ENCODE measurements at regions not wholly inside any gene's neighbourhood (a gene's known extent, or its start where the extent isn't known, plus 50 kb on each side); places are given as distances from the start of the nearest gene placed in this dataset.

- Histone ChIP-seq H3K27me3 (no peaks in the 10 kb centered on the region), H3K36me3 (ENCODE audit: low read depth, missing control alignments) (no peaks in the 10 kb centered on the region), H3K9me3 (no peaks in the 10 kb centered on the region), H3K4me1 (no peaks in the 10 kb centered on the region), H3K4me3 (no peak overlapping the region), H3K27ac (no peak overlapping the region)
- no peak for TF ChIP-seq CTCF (IDR thresholded peaks at IDR 0.05)
- TF ChIP-seq POLR2A (IDR thresholded peaks at IDR 0.05): no peak
- 79 to 85% methylated on average over 5 of the region's 5 CpGs for WGBS, 2 donors
- DNase-seq: no peak
- intact Hi-C loops (cut with DNase I; ENCODE audit: low total_unique reads): no loop called here
Measured at GRCh38 chr6:128631031-128631430, 110.6 kb upstream of the PTPRK start.

- intact Hi-C loops (cut with DNase I; ENCODE audit: low total_unique reads): no loop called here
- Histone ChIP-seq H3K9me3 (no peaks in the 10 kb centered on the region), H3K27ac (no peak overlapping the region), H3K4me3 (no peak overlapping the region), H3K4me1 (no peaks in the 10 kb centered on the region), H3K36me3 (ENCODE audit: low read depth, missing control alignments) (no peaks in the 10 kb centered on the region), H3K27me3 (no peaks in the 10 kb centered on the region)
- 86 to 93% methylated on average over 3 of the region's 3 CpGs for WGBS, 2 donors
- no peak for TF ChIP-seq POLR2A (IDR thresholded peaks at IDR 0.05)
- no peak for TF ChIP-seq CTCF (IDR thresholded peaks at IDR 0.05)
- DNase-seq: no peak
Measured at GRCh38 chr6:128630213-128630612, 109.8 kb upstream of the PTPRK start.

GRCh38 chr6:128617285-128617684 lies 96.9 kb upstream of the PTPRK start:
- WGBS, 2 donors: 72 to 85% methylated on average over 1 of the region's 1 CpG
- intact Hi-C loops (cut with DNase I; ENCODE audit: low total_unique reads): no loop called here
- Histone ChIP-seq H3K36me3 (ENCODE audit: low read depth, missing control alignments) (no peaks in the 10 kb centered on the region), H3K27me3 (no peaks in the 10 kb centered on the region), H3K4me1 (no peaks in the 10 kb centered on the region), H3K9me3 (no peaks in the 10 kb centered on the region), H3K27ac (no peak overlapping the region), H3K4me3 (no peak overlapping the region)
- TF ChIP-seq POLR2A (IDR thresholded peaks at IDR 0.05): no peak
- TF ChIP-seq CTCF (IDR thresholded peaks at IDR 0.05): no peak
- no peak for DNase-seq

DNA sequence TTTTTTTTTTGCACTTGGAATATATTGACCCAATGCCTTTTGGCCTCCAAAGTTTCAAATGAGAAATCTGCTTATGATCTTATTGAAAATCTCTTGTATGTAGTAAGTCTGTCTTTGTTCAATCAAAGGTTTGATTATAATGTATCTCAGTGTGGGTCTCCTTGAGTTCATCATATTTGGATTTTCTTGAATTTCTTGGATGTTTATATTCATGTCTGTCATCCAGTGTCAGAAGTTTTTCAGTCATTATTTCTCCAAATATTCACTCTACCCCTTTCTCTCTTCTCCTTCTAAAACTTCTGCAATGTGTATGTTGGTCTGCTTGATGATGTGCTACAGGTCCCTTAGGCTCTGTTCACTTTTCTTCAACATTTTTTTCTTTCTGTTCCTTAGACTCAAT lies 95.9 kb upstream of the PTPRK start:
- no peaks in the 10 kb centered on the region for H3K27me3 ChIP-seq
- H3K4me3 ChIP-seq: no peak overlapping the region
- H3K36me3 ChIP-seq (ENCODE audit: low read depth, missing control alignments): no peaks in the 10 kb centered on the region
- TF ChIP-seq POLR2A (IDR thresholded peaks at IDR 0.05) (no peak), CTCF (IDR thresholded peaks at IDR 0.05) (no peak)
- no peak overlapping the region for H3K27ac ChIP-seq
- H3K9me3 ChIP-seq: peaks cover 4% of the 10 kb centered on the region
- intact Hi-C loops (cut with DNase I; ENCODE audit: low total_unique reads): no loop called here
- H3K4me1 ChIP-seq: no peaks in the 10 kb centered on the region
- DNase-seq: no peak

DNA sequence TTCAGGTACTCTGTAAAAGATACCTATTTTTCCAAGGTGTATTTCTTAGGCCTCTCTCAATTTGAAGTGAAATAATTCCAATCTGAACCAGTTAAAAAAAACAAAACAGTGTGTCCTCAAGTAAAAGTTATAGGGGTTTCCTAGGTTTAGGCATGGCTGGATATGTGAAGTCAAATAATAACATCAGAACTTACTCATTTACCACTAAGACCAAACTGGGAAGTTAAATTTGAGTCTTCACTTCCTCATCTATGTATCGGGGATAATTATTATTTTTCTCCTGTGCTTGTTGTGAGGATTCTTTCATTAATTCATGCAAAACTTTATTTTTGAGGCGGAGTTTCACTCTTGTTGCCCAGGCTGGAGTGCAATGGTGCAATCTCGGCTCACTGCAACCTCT lies 86.2 kb upstream of the PTPRK start:
- Histone ChIP-seq H3K4me1 (no peaks in the 10 kb centered on the region), H3K9me3 (no peaks in the 10 kb centered on the region), H3K27me3 (no peaks in the 10 kb centered on the region), H3K36me3 (ENCODE audit: low read depth, missing control alignments) (no peaks in the 10 kb centered on the region), H3K27ac (no peak overlapping the region), H3K4me3 (no peak overlapping the region)
- TF ChIP-seq POLR2A (IDR thresholded peaks at IDR 0.05) (no peak), CTCF (IDR thresholded peaks at IDR 0.05) (no peak)
- intact Hi-C loops (cut with DNase I; ENCODE audit: low total_unique reads): no loop called here
- 92 to 93% methylated on average over 3 of the region's 3 CpGs for WGBS, 2 donors
- no peak for DNase-seq
